Stimulated activated naive CD8-positive, alpha-beta T cell treated with anti-CD3 and anti-CD28 coated beads, Interleukin-15, Interleukin-2, amounts not matched to agents 100 U/mL and 50 U/mL, for 24 hours (primary cell): ENCODE measurements at regions not wholly inside any gene's neighbourhood (a gene's known extent, or its start where the extent isn't known, plus 50 kb on each side); places are given as distances from the start of the nearest gene placed in this dataset.

Experiments used
- ATAC-seq: fragments of 150-1000 bp; cut with Tn5 transposase; one replicate; pipeline ENCODE4 v1.10.0; 2021
- DNase-seq: peaks from one replicate; pipeline ENCODE4 v3.0.0; 2021

DNA sequence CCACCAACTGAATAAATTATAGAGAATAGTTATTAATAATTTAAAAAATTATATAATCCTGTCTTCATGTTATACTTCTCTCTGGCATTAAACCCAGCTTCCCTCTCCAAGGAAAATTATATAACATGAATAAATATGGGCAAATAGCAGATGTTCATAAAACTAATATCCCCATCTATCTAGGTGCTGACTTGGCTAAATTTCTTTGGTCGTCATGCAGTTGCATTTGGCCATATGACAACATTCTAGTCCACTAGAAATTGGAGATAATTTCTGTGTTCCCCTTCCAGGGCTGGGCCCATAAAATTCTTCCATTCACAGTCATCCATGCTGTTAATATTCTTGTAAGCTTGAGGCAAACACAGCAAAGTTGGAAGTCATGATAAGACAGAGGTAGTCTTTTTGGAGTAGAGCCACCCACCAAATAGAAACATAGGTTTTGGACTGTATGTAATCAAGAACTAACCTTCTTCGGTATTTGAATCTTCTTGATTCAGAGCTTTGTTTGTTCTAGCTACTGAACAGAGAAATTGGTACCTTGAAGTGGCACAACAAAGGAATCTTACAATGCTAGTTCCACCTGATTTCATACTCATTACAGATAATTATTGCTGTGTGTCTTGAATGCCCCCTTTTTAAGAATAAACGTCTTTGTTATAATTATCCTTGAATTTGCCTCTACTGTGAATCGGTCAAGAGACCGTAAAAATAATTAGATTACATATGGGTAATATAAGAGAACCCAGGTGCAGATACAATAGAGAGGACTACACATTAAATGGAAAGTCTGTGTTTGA, 678.5 kb upstream of the PCDH20 start:
- ATAC-seq (no peak), DNase-seq (no peak)

DNA sequence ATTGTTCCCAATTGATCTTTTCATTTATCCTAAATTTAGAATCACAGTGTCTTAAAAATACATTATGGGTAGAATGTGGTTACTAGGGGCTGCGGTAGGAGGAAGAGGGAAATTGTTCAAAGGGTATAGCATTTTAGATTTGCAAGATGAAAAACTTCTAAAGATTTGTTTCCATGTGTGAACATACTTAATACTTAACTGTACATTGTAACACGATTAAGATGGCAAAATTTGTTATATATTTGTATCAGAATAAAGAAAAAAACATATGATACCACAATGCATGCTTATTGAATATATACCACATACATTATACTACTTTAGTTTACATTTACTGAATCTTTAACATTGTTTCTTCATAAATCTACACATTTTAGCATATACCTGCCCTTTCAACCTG, 677.3 kb upstream of the PCDH20 start:
- ATAC-seq (no peak), DNase-seq (no peak)

DNA sequence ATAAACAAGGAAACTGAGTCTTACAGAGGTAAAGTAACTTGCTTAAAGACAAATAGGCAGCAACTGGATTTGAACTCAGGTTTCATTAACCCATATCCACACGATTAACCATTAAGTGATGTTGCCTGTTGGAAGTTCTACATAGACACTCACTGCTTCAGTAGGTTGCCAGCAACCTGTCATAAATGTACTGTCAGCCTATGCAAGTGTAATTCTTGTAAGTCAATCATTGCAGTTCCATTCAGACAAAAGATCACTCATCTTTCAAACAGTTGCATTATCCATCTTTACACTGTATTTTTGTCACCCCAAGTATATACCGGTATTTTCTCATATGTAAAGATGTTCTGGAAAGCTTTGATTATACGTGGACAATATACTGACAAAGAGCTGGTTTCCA, 676.9 kb upstream of the PCDH20 start:
- DNase-seq (no peak), ATAC-seq (no peak)

DNA sequence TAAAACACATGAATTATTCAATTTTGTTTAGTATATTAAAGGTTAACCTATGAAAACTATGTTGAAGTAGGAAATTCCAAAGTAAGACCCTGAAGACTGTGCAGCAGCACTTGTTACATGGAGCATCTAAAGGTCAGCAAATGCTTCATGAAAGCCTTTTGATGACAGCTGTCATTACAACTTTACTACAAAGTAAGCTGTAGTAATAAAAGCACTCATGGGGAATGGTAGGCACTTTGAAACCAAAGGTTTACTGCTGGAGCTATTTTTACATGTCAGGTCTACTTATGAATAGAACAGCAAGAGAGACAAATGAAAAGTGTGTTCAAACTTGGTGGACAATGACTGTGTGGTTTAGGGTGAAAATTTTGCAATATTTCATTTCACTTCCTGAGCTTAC, 672.5 kb upstream of the PCDH20 start:
- DNase-seq (no peak), ATAC-seq (no peak)

DNA sequence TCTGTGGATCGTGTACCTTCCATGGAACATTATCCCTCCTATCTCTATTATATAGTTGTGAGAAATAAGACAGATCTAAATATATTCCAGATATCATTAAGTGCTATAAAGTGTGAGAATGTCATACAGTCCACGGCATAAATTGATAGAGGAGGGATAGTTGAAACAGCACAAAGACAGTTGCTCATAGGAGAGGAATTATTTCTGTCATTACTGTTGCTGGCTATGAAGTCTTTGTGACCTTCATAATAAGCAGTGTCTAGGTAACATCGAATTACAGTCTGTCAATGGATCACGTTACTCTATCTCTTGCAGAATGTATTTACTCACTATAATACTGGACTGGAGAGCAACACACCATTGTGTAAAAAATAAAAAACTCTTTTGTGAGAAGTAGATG, 671.5 kb upstream of the PCDH20 start:
- no peak for DNase-seq
- ATAC-seq: no peak

DNA sequence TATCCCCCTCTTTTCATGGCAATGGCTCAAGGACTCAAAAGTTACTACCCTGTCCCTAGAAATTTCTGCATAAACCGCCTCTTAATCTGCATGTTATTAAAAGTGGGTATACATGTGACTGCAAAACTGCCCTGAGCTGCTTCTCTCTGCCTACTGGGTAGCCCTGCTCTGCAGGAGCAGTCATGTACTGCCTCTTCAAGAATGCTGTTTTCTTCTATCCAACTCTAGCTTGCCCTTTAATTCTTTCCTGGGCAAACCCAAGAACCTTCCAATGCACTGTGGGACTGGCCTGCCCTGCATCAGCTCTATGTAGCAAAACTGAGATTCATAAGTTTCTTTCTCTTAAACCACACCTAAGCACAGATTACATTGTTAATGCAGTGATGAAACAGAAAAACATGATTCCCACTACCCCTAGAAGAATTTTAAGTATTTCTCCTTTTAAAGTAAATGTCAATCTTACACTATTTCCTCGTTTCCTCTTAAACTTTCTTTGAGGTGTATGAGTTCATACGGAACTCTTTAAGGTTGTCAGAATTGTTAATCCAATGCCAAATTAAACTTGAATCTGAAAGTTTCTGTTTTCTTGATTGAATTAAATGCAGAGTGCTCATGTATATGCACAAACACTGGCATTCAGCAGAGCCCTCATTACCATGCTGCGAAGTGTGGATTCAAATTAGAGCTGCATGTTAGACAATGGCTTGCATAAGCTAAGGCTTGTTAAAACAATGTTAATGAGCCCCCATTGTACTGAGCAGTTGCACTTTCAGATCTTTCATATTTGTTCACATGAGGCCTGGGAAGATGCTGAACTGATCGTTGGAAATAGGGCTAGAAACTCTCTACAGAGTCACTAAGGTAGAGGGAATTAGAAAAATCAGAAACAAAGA, 669.9 kb upstream of the PCDH20 start:
- no peak for DNase-seq
- ATAC-seq: no peak

DNA sequence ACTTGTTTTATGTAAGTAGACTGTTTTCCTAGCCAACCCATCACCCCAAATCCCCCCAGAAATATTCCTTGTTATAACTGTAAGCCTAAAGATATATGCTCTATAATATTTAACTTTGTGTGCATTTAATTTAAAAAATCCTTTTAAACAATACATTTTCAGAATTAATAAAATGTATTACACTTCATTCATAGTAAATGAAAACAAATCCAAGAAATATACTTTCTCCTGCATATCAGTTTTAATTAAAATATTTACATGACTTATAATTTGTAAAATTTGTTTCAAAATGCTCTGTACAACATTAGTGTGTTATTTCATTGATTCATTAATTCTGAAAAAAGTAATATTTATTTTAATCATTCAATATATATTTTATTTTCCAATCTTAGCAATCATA, 669.1 kb upstream of the PCDH20 start:
- DNase-seq: no peak
- no peak for ATAC-seq

DNA sequence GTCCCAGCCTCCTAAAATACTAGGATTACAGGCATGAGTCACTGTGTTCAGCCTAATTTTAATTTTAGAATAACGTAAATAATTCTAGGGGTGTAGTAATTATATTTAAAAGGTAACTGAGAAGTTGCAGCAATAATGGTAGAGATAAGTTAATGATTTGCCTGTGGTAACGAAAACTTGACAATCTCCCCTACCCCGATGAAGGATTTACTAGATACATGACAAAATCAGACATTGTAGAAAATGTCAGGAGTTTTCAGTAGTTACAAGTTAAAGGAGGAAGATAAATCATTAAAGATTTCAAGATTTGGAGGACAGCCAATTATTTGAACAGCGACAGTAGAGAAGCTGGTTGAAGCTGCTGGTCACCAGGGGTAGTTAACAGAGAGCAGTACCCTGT, 652.2 kb upstream of the PCDH20 start:
- ATAC-seq (no peak), DNase-seq (no peak)

DNA sequence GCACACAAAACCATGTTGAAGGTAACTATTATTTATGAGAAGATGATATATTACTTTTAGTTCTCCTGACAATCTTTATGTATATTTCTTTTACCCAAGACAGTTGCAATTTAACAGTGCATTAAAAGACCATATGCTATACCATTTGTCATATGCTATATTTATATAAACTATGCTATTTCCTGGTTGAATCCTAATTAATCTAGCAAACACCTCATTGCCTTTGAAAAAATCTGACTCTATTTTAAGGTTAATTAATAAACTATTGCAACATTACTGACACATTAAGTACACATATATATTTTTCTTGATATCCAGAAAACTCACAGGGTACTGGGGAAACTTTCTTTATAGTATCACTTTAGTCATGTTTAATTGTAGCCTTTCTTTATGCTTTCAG, 649.4 kb upstream of the PCDH20 start:
- DNase-seq: no peak
- no peak for ATAC-seq

DNA sequence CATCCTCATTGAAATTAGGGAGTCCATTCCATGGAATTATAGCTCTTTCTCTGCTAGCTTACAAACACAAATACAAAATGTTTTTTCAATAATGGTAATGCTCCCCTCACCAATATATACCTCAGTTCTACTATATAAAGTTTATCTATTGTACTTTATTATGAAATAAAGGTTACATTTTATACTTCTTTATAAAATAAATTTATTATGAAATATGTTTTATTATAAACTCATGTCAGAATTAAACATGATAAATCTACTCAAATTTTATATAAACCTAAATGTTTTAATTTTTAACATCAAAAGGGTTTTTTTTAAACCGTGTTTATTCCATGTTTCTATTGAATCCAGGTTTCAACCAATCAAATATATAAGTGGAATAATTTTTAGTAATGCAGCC, 646.1 kb upstream of the PCDH20 start:
- no peak for ATAC-seq
- DNase-seq: no peak

DNA sequence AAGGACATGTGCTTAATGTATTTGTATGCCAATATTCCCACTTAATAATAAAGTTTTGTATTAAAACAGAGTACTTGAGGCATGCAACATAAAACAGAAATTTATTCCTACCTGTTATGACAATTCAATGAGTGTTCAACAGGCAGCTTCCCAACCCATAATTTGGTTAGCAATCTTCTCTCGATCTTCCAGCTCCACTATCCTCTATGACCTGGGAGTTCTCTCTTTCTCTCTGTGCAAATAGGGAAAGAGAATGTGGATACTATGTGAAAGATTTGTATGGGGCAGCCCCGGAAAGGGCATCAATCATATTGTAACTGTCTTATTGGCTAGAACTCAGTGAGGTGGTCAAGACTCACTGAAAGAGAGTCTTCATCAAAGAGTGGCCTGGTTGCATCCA, 644.9 kb upstream of the PCDH20 start:
- DNase-seq (no peak), ATAC-seq (no peak)

DNA sequence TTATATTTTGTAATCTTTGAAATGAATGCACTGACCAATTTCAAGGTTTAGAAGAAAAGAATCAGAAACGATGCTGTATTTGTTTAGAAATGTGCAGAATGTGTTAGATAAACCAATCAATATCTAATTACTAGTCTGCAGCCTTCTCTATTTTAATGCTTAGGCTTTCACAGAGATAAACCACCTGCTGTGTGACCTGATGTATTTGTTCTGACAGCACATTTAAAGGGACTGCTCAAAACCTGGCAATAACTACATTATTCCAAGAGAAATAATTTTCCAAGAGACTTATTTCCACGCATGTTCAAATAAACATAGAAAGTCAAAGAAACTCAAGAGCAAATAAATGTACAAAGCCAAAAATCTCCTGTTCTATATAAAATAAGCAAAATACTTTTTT, 641.6 kb upstream of the PCDH20 start:
- DNase-seq: no peak
- no peak for ATAC-seq

DNA sequence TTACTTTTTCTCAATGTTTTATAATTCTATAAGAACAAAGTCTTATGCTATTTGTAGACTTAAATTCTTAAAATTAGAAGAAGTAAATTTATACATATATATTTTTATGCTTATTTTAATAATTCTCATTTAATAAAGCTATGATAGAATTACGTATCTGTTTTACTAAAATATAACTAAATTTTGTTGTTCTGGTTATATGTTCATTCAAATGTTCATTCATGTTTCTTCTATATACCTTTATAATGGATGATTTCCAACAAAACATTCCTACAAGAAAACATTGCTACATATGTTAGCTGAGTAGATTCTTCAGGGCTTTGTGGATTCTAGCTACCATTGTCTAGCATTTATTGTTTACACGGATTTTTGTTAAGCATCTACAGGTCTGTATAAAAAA, 634.3 kb upstream of the PCDH20 start:
- ATAC-seq: no peak

DNA sequence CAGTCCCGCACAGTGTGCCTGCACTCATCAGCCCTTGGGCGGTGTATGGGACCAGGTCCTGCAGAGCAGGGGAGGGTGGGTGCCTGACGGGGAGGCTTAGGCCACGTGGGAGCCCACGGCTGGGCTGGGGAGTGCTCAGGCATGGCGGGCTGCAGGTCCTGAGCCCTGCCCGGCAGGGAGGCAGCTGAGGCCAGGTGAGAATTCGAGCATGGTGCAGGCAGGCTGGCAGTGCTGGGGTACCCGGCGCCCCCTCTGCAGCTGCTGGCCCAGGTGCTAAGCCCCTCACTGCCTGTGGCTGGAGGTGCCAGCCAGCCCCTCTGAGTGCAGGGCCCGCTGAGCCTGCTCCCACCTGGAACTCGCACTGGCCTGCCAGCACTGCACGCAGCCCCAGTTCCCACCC, 630.9 kb upstream of the PCDH20 start:
- DNase-seq: no peak
- ATAC-seq: no peak

More for the DNA sequence above, 634.3 kb upstream of the PCDH20 start:
- DNase-seq: no peak

DNA sequence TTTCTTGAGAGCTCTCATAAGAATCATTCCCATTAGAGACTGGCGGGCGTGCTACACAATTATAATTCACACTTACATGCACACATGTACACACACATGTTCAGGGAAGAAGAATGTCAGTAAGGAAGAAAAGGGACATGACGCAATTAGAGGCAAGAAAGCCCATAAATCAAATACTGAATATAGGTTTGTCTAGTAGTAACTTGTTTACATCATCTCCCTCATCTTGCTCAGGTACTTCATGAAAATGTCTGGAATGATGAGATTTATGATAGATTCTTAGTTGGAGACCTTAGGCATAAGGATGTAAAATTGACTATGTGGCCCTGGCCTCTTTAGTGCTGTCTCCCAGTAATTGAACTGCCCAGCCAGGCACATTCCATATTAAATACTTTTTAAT, 628.0 kb upstream of the PCDH20 start:
- DNase-seq (no peak), ATAC-seq (no peak)

DNA sequence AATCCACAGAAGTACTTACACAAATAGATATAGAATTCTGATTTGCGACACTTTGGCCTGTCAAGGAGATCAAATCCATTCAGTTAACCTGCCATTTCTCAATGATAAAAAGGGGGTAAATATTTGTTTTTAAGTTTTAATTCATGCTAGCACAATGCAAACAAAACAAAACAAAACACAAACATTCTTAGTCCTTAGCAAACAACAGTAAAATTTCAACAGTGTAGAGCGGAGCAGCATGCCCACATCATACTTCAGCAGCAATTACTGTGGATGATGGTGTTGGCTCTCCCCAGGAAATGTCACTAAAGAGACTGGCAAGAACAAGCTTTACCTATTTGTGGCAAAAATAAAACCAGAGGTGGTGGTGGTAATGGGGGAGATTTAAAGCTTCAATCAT, 625.2 kb upstream of the PCDH20 start:
- ATAC-seq: no peak

DNA sequence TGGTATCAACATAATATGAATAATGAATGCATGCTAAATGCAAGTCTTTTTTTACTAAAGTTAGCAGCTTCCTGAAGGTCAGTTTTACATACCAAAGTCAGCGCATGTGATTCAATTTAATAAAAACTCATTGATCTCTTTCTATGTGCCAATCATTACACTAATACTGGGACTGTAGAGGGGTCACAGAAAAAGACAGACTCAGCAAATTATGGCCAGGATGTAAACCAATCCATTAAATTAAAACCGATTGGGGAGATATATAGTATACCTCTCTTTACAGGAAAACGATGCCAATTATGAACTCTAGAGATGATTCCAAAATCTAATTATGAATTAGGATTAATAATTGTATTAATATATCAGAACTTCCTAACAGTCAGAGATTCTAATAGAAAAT, 624.4 kb upstream of the PCDH20 start:
- DNase-seq (no peak), ATAC-seq (no peak)

More for the DNA sequence above, 625.2 kb upstream of the PCDH20 start:
- DNase-seq: no peak

DNA sequence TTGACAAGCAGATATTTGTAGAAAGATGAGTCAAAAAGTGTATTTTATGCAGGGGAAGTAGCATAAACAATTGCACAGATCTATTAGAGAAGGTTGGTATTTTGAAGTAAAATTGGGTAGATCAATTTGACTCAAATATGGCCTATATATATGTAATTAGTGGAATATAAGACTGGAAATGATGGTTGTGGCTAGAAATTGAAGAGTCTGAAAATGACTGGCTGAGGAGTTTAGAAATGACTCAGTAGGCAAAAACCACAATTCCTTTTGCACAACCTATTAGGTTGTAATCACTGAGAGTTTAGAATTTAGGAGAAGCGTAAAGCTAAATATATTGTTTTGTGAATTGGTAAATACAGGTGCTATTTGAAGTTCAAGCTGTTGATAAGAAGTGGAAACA, 622.6 kb upstream of the PCDH20 start:
- ATAC-seq (no peak), DNase-seq (no peak)

DNA sequence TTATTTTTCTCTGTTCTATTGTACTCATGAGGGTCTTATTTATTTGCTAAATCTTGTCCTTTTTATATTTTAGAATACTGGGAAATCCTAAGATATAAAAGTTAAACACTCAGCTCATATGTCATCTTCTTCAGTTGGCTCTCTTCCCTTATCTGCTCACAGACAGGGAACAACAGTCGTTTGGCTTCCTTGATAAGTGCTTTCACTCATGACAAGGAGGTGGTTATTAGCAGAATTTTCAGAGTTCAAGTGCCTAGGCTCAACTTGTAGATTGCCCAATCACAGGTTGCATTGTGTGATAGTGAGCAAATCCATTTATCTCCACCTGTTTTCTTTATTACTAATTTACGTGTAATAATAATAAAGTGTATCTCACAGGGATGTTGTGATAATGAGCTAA, 620.3 kb upstream of the PCDH20 start:
- ATAC-seq: no peak
- no peak for DNase-seq

DNA sequence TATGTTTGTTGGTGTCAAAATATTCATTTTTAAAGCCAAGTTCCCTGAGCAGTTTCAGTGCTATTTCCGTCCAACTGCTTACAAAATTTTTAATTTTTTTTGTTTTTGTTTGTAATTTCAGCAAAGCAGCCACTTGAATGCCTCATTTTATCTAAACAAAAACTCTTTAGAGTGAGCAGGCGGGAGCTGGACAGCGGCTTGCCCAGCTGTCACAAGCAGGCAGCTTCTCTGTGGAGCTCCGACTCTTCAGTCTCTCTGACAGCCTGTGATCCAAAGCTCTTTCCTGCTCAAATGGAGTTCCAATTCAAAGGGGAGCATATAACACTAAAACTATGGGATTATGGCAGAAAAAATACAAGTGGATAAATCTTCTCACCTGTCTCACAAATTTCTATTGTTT, 618.3 kb upstream of the PCDH20 start:
- no peak for ATAC-seq
- no peak for DNase-seq

DNA sequence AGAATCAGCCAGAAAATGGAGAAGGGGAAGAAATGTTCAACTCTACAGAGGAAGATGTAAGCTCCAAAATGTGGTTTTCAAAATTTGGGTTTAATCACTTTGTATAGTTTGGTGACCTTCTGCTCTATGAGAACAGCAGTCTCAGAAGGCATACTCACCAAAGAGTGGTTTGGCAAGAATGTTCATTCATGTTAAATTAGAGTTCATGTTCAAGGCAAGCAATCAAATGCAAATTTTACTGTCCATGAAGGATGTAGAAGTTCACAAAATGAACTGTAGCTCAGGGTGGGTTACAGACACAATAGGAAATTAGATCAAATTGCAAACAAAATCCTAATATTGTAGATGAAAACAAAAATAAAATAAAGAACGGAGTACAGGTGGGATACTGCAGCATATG, 606.7 kb upstream of the PCDH20 start:
- DNase-seq (no peak), ATAC-seq (no peak)

DNA sequence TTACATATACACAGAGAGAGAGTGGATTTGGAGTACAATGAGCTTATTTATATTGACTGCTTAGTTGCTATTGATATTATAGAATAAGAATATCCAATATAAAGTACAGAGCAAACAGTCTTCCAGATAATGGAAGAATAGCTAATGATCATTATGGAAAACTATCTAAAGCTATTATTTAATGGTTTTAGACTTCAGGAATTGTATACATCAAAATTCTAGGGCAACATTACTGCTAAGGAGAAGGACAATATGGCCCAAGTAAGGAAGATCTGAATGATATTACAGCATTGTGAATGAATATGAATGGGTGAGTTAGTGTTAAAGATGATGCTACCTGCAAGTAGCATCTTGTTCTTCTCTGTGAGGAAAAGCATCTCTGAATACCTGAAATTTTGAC, 604.2 kb upstream of the PCDH20 start:
- no peak for DNase-seq
- ATAC-seq: no peak

DNA sequence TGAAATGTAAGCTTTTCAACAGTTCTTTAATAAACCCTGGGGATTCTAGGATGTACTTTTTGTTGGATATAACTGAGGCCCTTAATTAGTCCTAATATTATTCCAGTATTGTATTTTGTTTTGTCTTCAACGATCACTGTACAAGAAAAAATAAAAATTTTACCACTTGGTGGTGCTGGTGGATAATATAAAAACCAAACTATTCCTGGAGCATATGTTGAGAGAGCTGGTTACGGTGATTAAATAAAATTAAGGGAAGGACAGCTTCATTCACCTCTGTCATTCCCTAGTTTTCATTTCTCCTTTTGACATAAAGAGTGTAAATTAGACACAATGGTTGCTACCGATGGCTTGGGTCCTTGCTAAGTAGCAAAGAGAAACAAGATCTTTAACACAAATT, 598.6 kb upstream of the PCDH20 start:
- DNase-seq (no peak), ATAC-seq (no peak)

DNA sequence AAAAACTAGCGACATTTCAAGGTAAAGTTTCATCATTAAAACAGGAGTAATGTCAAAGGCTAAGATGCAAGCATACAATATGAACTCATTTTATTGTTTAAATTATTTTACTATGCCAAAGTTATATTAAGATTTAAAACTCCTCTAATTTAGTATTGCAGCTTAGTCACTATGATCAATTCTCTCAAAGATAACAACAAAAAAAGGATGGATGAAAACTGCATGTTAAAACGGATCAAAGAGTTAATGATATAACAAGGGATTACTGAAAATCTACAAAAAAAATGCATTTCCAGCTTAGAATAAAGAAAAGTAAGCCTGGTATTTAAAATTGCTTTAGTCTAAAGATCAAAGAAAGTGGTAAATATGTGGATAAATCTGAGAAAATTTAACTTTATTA, 587.8 kb upstream of the PCDH20 start:
- ATAC-seq (no peak), DNase-seq (no peak)
